ENCODE measurements at regions not wholly inside any gene's neighbourhood (a gene's known extent, or its start where the extent isn't known, plus 50 kb on each side); places are given as distances from the start of the nearest gene placed in this dataset.

- TF ChIP-seq, protein P1, sequence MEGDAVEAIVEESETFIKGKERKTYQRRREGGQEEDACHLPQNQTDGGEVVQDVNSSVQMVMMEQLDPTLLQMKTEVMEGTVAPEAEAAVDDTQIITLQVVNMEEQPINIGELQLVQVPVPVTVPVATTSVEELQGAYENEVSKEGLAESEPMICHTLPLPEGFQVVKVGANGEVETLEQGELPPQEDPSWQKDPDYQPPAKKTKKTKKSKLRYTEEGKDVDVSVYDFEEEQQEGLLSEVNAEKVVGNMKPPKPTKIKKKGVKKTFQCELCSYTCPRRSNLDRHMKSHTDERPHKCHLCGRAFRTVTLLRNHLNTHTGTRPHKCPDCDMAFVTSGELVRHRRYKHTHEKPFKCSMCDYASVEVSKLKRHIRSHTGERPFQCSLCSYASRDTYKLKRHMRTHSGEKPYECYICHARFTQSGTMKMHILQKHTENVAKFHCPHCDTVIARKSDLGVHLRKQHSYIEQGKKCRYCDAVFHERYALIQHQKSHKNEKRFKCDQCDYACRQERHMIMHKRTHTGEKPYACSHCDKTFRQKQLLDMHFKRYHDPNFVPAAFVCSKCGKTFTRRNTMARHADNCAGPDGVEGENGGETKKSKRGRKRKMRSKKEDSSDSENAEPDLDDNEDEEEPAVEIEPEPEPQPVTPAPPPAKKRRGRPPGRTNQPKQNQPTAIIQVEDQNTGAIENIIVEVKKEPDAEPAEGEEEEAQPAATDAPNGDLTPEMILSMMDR (IDR thresholded peaks at IDR 0.05; ENCODE audit: borderline replicate concordance, extremely low read depth, low read length, poor library complexity, severe bottlenecking), result no peak
- TF ChIP-seq EZH2 (IDR thresholded peaks at IDR 0.05; ENCODE audit: borderline replicate concordance, low read depth, low read length, severe bottlenecking), result no peak
Measured at GRCh38 chr3:118802325-118803095, 232.1 kb downstream of the IGSF11 start.
